ENCODE measurements at regions not wholly inside any gene's neighbourhood (a gene's known extent, or its start where the extent isn't known, plus 50 kb on each side); places are given as distances from the start of the nearest gene placed in this dataset.
"Not testable (repeated sequence)": the region's sequence is repeated elsewhere in the genome, so short reads cannot be mapped to it uniquely, and the experiment has no call there.

GRCh38 chr22:26806445-26807175, 149.2 kb downstream of the MIAT start:
- no peak for DNase-seq (ENCODE audit: low spot score)

GRCh38 chr22:26811647-26811992, 154.2 kb downstream of the MIAT start:
- DNase-seq (ENCODE audit: low spot score) = no peak

- no peak for DNase-seq (ENCODE audit: low spot score)
These were observed 155.3 kb downstream of the MIAT start for GRCh38 chr22:26812731-26813130.

GRCh38 chr22:26816726-26817125, 159.3 kb downstream of the MIAT start:
- no peak for DNase-seq (ENCODE audit: low spot score)

- DNase-seq (ENCODE audit: low spot score) = no peak
These were observed 160.5 kb downstream of the MIAT start for GRCh38 chr22:26817926-26818325.

- DNase-seq (ENCODE audit: low spot score) = no peak
These were observed 164.5 kb downstream of the MIAT start for GRCh38 chr22:26821854-26822253.

GRCh38 chr22:26822313-26822712, 164.9 kb downstream of the MIAT start:
- no peak for DNase-seq (ENCODE audit: low spot score)

GRCh38 chr22:26823966-26824365, 166.6 kb downstream of the MIAT start:
- no peak for DNase-seq (ENCODE audit: low spot score)

GRCh38 chr22:26825960-26826935, 168.9 kb downstream of the MIAT start:
- DNase-seq (ENCODE audit: low spot score) = no peak

GRCh38 chr22:26827611-26828010, 170.2 kb downstream of the MIAT start:
- no peak for DNase-seq (ENCODE audit: low spot score)

- no peak for DNase-seq (ENCODE audit: low spot score)
These were observed 170.9 kb downstream of the MIAT start for GRCh38 chr22:26828311-26828710.

GRCh38 chr22:26830837-26831236, 173.4 kb downstream of the MIAT start:
- no peak for DNase-seq (ENCODE audit: low spot score)

- DNase-seq (ENCODE audit: low spot score) = no peak
These were observed 177.6 kb downstream of the MIAT start for GRCh38 chr22:26835023-26835422.

- DNase-seq (ENCODE audit: low spot score) = peak; percentile 63
These were observed 178.6 kb downstream of the MIAT start for GRCh38 chr22:26835929-26836528.

- DNase-seq (ENCODE audit: low spot score) = peak; percentile 61
These were observed 180.5 kb downstream of the MIAT start for GRCh38 chr22:26837784-26838470.

- DNase-seq (ENCODE audit: low spot score) = peak; percentile 83
These were observed 181.1 kb downstream of the MIAT start for GRCh38 chr22:26838471-26838825.

GRCh38 chr22:26839216-26839615, 181.8 kb downstream of the MIAT start:
- DNase-seq (ENCODE audit: low spot score) = no peak

GRCh38 chr22:26840770-26841169, 183.4 kb downstream of the MIAT start:
- DNase-seq (ENCODE audit: low spot score) = not testable (repeated sequence)

- no peak for DNase-seq (ENCODE audit: low spot score)
These were observed 184.7 kb downstream of the MIAT start for GRCh38 chr22:26842103-26842502.

- DNase-seq (ENCODE audit: low spot score) = peak; percentile 78
These were observed 187.8 kb downstream of the MIAT start for GRCh38 chr22:26845021-26845743.

- no peak for DNase-seq (ENCODE audit: low spot score)
These were observed 188.7 kb downstream of the MIAT start for GRCh38 chr22:26846076-26846475.

GRCh38 chr22:26846645-26847044, 189.3 kb downstream of the MIAT start:
- peak; percentile 90 for DNase-seq (ENCODE audit: low spot score)
